Stomach (tissue), 4 donors: ENCODE measurements at regions not wholly inside any gene's neighbourhood (a gene's known extent, or its start where the extent isn't known, plus 50 kb on each side); places are given as distances from the start of the nearest gene placed in this dataset.

Source experiments
- CTCF ChIP-seq, 7 experiments: fragments of 450-650 bp in 4 of 7; fragments of 200-600 bp in 3 of 7; sonication (generic) in 3 of 7; IDR thresholded peaks; one replicate each; pipeline ENCODE4 v1.5.1; 2016 to 2019; ENCODE audit warnings: antibody characterized with exemption in 7 of 7, control low read depth in 2 of 7, mild to moderate bottlenecking in 1 of 7
- EP300 ChIP-seq: sonication (generic); formaldehyde crosslinking; IDR thresholded peaks from one replicate; pipeline ENCODE4 v1.6.1; 2017; ENCODE audit warnings: antibody characterized with exemption

GRCh38 chr7:1351881-1352625, 107.2 kb downstream of the MICALL2 start:
- no peak for TF ChIP-seq EP300
- TF ChIP-seq CTCF (IDR thresholded peaks at IDR 0.05) = no peak
